CD1c-positive myeloid dendritic cell (primary cell): ENCODE measurements at regions not wholly inside any gene's neighbourhood (a gene's known extent, or its start where the extent isn't known, plus 50 kb on each side); places are given as distances from the start of the nearest gene placed in this dataset.

Experiments used
- DNase-seq: peaks from one replicate; pipeline ENCODE4 v3.0.0-alpha.2; 2016; ENCODE audit errors: extremely low spot score

GRCh38 chr10:28811639-28812349, 134.5 kb downstream of the BAMBI start:
- DNase-seq = no peak

GRCh38 chr10:28812384-28813372, 135.4 kb downstream of the BAMBI start:
- DNase-seq = no peak

- DNase-seq = no peak
These were observed 138.4 kb downstream of the BAMBI start for GRCh38 chr10:28815681-28816080.

- no peak for DNase-seq
These were observed 145.6 kb downstream of the BAMBI start for GRCh38 chr10:28822719-28823464.

GRCh38 chr10:28823501-28824075, 146.3 kb downstream of the BAMBI start:
- DNase-seq = no peak

- no peak for DNase-seq
These were observed 156.0 kb downstream of the BAMBI start for GRCh38 chr10:28833313-28833712.

- no peak for DNase-seq
These were observed 159.1 kb downstream of the BAMBI start for GRCh38 chr10:28836435-28836743.

- DNase-seq = no peak
These were observed 160.5 kb downstream of the BAMBI start for GRCh38 chr10:28837613-28838390.

GRCh38 chr10:28838908-28839307, 161.6 kb downstream of the BAMBI start:
- no peak for DNase-seq

- DNase-seq = no peak
These were observed 162.3 kb downstream of the BAMBI start for GRCh38 chr10:28839600-28840007.

- DNase-seq = no peak
These were observed 162.9 kb downstream of the BAMBI start for GRCh38 chr10:28840202-28840601.

- DNase-seq = no peak
These were observed 163.7 kb downstream of the BAMBI start for GRCh38 chr10:28840971-28841370.

GRCh38 chr10:28841625-28842024, 164.3 kb downstream of the BAMBI start:
- no peak for DNase-seq

GRCh38 chr10:28842321-28842720, 165.0 kb downstream of the BAMBI start:
- no peak for DNase-seq

GRCh38 chr10:28845009-28845682, 167.8 kb downstream of the BAMBI start:
- DNase-seq = no peak

- no peak for DNase-seq
These were observed 172.0 kb downstream of the BAMBI start for GRCh38 chr10:28849309-28849708.

GRCh38 chr10:28849821-28850220, 172.5 kb downstream of the BAMBI start:
- no peak for DNase-seq

- no peak for DNase-seq
These were observed 173.5 kb downstream of the BAMBI start for GRCh38 chr10:28850784-28851183.

GRCh38 chr10:28853195-28853594, 175.9 kb downstream of the BAMBI start:
- no peak for DNase-seq

- no peak for DNase-seq
These were observed 179.8 kb downstream of the BAMBI start for GRCh38 chr10:28857164-28857563.

- no peak for DNase-seq
These were observed 181.3 kb downstream of the BAMBI start for GRCh38 chr10:28858646-28859045.
